ENCODE measurements at regions not wholly inside any gene's neighbourhood (a gene's known extent, or its start where the extent isn't known, plus 50 kb on each side); places are given as distances from the start of the nearest gene placed in this dataset.
A peak's percentile ranks its signal among the peaks of the same experiment; 100 is the strongest.

DNA sequence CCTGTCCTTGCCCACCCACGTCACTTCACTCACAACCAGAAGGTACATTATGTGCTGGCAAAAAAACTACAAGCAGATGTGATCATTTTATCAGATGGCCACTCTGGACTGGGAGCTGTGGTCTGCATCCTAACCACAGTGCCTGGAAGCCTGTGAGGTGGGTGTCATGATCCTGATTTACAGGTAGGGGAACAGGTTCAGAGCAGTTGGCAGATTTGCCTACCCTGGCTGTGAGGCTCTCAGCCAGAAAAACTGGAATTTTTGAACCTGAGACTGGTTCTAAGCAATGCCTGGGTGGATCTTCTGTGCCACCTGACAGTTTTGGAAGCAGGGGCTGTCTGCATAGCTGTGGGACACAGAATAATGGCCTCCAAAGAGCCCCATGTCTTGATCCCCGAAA is 150.8 kb downstream of the SYF2 start:
- ATAC-seq (no peak), DNase-seq (no peak)

DNA sequence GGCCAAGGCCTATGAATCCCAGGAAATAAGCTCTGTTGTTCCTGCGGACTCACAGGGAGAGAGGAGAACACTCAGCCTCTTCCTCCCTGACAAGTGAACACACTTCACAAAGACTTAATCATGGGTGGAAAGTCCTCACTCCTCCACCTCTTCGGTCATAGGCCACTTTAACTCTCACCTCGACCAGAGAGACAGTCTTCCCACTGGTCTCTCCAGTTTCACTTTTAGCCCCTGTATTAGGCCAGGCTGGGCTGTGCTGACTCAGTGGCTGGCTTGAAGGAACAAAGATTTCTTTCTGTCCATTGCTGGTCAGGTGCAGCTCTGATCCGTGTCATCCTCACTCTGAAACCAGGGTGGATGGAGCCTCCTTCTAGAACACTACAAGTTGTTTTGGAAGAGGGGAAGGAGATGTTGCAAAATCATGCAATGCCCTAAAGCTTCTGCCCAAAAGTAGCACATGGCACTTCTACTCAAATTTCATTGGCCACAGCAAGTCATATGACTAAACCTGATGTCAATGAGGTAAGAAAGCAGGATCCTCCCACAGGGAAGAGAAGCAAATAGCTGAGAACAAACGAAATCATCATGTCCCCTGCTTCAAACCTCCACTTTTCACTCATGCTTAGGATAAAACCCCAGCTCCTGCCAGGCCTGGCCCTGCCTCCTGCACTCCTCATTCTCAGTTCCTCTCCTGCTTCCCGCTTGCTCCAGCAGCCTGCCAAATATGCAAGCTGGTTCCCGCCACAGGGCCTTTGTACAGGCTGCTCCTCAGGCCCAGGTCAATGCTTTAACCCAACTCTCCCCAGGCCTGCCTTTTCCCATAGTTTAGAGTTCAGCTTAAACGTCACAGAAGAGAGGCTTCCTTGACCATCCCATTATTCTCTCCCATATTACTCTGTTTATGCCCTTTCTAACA is 150.5 kb upstream of the RUNX3 start:
- ATAC-seq (no peak), DNase-seq (no peak)

DNA sequence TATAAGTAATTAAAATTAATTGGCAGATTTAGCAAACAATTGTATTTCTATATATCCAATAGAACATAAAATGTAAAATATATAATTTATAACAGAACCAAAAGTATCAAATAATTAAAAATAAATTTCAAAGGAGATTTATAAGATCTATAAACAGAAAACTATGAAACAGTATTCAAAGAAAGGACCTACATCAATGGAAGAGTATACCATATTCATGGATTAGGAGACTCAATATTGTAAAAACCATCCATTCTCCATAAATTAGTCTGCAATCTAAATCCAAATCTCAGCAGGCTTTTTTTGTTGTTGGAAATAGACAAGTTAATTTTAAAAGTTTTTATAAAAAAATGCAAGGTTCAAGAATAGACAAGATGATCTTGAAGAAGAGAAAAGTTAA is 149.0 kb upstream of the RUNX3 start:
- DNase-seq (no peak), ATAC-seq (no peak)

DNA sequence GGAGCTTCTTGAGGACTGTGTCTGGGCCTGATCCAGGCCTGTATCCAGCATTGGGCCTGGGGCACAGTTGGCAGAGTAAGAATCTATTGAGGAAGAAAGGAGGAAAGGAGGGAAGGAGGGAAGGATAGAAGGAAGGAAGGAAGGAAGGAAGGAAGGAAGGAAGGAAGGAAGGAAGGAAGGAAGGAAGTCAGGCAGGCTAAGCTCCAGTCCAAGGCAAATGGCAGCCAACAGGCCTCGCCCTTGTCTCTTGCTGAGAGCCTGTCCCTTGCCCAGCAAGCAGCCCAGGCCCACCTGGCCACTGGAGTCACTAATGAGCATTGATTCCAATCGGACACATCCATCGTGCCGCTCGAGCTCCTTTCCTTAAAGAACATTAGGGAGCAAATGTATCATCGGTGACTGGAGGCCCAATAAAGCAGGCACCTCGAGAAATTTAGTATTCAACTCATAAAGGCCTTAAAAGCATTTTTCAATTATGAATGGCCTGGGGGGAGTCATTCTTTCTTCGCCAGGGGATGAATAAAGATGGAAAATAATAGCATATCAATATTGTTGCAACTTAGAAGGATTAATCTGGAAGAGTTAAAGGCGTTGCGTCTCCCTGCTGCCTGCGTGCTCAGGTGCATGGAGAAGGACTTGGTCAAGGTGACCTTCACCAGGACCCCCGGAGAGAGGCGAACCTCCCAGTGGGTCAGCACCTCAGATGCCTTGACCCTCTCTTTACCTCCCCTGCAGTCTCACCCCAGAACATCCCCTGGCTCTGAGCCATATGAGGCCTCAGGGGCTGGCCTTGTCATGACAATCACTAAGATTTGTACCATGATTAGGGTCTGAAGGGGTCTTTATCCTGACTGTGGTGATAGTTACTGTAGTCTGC is 144.5 kb upstream of the RUNX3 start:
- DNase-seq (no peak), ATAC-seq (no peak)

DNA sequence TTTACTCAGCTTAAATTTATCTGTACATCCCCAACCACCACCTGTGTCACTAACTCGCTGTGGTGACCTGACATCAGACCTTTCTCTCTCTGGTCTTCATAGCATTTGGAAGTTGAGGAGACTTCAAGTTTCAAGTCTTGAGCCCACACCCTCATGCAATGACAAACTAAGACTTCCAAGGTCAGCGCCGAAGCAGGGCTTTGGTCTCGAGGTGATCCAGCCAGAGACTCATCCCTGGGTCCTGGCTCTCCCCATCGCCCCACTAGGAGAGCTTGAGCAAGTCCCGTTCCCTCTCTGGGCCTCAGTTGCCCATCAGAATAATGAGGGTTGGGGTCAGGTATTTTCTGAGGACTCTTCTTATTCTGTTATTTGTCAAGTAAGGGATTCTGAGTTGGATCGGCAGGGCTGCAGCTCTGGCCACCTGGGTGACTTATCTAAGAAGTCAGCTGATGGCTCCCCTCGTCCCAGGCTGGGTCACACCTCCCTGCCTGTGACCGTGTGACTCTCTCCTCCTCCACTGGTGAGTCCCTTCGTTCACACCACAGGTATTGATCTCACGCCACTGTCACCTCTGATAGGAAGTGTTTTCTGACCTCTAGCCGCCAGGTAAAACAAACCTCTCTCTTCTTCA is 143.7 kb upstream of the RUNX3 start:
- DNase-seq (no peak), ATAC-seq (no peak)

DNA sequence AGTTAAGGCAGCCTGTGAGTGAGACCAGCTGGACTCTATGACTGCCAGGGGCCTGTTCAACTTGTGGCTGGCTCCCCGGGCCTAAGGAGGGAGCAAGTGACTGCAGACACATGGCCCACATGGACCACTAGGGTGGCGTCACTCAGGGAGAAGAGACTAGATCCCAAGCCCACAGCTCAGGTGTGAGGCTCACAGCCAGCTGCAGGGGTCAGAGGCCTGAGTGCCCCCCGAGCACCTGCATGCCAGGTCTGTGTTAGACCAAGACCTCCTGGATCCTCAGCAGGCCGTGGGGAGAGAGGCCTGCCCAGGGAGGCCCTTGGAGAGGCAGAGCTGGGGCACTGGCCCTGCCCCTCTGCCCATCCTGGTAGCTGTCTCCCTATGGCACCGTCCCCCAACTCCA is 142.4 kb upstream of the RUNX3 start:
- no peak for ATAC-seq
- no peak for DNase-seq

DNA sequence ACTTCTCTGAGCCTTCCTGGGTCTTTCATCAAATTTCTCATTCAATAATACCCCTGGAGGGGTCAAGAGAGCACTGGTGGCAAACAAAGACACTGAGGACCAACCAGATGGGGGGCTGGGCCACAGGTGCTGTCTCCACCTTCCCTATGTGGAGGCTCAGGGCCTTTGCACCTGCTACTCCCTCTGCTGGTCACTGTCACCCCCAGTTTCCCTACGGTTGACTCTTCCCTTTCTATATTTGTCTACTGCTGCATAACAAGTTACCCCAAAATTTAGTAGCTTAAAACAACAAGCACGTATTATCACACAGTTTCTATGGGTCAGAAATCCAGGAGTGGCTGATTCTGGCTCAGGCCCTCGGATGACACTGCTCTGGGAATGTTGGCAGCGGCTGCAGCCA is 138.8 kb upstream of the RUNX3 start:
- DNase-seq = peak; percentile 33
- ATAC-seq = no peak

DNA sequence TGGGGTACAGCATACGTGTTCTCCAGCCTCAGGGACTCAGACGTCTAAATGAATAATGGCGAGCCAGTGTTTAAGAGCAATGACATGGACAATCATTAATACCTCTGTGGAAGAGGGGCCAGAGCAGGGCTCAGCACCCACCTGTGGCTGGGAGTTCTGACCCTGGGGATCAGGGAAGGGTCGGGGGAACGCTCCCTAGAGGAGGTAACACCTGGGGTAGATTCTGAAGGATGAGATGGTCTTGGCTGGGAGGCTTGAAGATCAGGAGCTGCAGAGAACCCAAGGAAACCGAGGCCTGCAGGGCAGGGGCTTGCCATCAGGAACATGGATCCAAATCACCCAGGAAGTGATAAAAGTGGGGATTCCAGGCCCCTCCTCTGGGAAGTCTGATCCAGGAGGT is 138.2 kb upstream of the RUNX3 start:
- DNase-seq = no peak
- ATAC-seq = no peak

DNA sequence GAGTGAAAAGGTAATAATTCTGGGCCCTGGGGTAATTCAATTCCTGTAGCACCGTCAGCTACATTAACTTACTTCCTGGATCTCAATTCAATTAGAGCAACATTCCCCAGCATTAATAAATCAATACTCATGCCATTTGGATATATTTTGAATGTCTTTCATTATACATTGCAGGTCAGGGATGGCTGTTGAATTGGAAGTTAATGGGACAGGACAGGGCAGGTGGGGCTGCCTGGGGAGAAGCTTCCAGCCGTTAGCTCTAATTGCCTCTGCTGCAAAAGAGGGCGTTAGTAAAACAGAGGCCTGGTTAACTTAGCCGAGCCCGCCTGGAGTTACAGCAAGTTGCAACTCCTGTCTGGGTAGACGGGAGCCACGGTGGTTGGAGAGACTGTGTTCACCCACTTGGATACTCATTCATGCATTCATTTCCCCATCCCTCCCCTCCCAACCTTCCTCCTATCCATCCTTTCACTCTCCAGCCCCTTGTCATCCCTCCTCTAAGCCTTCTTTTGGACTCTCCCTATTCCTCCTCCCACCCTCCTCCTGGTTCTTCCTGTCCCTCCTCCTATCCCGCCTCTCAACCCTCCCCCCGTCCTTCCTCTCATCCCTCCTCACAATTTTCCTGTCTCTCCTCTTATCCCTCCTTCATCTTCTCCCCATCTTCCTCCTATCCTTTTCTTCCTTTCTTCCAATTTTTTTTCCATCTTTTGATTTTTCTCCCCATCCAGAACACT is 137.6 kb upstream of the RUNX3 start:
- ATAC-seq (no peak), DNase-seq (no peak)

DNA sequence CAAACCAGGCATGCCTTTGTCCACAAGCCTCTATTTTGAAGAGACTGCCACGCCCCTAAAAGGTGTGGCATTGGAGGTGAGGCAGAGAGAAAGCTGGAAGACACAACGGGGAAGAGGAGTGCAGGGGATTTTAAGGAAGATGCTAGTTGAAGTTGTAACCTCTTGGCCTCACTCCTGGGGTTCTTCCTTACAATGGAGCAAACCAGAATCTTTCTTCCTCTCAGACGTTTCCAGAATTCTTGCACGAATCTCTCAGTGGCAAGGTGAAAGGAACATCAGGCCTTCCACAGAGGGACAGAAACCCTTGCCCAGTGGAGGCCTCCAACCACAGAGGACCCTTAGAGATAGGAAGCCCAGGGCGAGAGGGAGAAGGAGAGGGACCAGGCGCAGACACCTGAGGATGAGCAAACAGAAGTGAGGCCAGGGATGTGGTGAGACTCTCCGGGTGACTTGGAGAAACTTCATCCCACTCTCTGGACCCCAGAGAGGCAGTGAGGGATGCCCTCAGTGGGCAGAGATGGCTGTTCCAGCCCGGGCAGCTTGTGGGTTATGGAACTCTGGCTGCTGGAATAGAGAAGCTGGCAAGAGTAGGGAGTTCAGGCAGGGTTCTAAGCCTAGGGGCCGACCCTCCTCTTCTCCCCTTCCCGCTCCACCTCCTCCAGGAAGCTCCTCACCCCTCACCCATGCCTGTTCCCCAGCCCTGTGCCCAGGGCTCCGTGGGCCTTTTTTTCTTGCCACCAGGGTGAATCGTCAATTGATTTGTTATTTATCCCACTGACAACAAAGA is 136.8 kb upstream of the RUNX3 start:
- DNase-seq = no peak
- ATAC-seq = no peak

DNA sequence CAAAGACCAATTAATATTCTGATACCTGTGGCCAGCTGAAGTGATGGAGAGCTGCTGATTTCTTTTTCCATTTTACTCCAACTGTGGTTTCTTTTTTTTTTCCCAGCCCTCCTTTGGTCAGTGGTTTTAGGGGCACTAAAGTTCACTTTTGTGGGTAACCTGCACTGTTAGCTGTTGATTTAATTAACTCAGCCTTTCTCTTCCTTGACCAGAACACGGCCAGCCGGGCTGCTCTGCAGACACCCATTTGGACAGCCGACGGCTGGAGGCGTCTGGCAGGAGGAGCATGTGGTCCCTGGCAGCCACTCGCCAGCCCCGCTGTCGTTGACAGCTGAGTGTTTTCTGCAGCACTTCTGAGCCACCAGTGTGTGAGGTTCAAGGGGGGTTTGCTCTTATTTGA is 136.2 kb upstream of the RUNX3 start:
- no peak for ATAC-seq
- DNase-seq = no peak

DNA sequence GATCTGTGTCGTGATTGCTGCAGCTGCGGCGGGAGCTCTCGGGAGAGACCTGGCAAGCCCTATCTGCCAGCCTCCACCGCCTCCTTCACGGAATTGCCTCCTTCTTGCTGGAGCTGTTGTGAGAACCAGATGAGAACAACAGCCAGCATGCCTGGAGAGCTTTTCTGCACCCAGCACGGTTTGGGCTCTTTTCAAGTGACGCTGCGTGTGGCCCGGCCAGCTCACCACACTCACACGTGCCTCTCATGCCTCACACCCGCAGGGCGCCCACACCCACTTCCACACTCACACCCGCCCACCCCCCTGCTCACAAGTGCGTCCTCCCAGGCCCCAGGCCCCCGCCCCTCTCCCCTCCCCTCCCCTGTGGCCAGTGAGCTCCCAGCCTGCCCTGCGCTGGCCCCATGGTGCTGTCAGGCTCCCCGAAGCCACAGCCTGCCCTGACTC is 135.7 kb upstream of the RUNX3 start:
- no peak for ATAC-seq
- peak; percentile 32 for DNase-seq

DNA sequence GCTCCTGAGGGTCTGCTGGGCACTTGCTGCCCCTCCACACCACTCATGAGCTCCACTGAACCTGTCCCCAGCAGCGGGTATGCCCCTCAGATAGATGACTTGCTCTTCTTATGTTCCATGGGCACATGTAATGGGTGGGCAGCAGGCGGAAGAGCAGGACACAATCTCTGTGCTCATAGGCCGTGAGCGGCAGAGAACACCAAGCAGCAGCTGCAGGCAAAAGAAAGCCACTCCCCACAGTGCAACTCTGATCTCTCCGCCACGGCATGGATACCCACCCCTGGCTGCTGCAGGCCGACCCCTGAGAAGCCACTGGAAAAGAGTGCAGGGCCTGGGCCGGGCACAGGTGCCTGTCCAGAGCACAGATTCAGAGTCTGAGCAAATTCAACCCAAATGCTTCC is 135.2 kb upstream of the RUNX3 start:
- DNase-seq = no peak
- ATAC-seq = no peak

DNA sequence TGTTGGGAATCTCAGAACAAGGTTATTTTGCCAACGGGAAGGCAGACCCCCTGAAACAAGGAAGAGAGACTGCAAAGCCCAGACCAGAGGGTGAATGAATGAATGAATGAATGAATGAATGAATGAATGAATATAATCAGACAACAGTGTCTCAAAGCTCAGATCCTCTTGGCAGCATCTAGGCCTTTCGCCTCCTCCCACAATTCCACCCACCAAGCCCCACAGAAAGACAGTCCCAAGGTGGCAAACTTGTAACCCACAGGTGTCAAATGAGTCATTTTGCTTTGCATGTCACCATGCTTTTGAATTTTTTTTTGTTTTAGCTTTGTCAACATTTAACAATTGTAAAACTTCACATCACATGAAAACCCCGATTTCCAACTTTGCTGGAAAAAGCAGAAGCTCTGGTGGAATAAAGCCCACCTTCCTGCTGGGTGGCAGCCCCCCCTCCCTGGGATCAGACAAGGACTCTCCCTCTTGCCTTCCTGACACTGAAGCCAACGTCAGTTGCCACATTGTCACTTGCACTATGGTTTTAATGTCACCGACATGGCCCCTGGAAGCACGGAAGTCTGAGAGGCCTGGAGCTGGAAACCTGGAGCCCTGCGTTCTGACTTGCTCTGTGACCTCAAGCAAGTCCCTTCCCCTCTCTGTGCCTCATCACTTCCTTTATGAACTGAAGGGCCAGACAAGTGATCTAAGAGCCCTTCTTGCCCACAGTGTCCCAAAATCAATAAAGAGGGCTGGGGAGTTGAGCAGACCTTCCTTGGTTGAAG is 134.6 kb upstream of the RUNX3 start:
- peak; percentile 68 for ATAC-seq

DNA sequence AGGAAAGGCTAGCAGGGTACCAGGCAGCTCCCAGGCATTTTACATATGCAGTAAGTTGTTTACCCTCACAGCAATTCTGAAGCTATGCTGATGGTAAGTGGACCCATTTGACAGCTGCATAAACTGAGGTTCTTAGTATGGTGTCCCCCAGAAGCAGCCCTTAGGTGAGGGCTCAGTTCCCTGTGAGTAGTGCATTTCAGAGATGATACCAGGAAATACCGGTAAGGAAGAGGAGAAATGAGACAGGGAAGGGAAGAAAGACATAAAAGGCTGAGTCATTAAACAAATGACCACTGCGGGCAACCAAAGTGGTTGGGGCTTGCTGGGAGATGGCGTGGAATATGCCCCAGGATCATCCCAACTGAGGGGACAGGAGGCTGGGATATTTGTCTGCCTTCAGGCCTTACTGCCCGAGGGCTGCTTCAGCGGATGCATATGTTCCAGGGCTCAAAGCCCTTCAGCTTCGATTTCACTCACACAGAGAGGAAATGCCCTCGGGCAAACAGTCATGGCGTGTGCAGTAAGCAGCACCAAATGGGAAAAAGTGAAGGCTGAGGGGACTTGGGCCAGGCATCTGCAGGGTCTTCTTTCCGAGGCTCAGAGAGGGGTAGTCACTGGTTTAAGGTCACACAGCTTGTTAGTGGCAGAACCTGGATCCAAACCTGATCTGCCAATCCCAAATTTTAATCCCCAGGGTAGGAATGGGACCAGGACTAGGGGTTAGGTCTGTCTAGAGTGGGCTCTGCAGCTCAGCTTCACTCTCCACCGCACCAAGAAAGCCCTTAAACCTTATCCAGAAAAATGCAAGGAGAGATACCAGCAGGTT is 133.7 kb upstream of the RUNX3 start:
- ATAC-seq (no peak), DNase-seq (no peak)

More for the DNA sequence above, 134.6 kb upstream of the RUNX3 start:
- DNase-seq = peak; percentile 41

DNA sequence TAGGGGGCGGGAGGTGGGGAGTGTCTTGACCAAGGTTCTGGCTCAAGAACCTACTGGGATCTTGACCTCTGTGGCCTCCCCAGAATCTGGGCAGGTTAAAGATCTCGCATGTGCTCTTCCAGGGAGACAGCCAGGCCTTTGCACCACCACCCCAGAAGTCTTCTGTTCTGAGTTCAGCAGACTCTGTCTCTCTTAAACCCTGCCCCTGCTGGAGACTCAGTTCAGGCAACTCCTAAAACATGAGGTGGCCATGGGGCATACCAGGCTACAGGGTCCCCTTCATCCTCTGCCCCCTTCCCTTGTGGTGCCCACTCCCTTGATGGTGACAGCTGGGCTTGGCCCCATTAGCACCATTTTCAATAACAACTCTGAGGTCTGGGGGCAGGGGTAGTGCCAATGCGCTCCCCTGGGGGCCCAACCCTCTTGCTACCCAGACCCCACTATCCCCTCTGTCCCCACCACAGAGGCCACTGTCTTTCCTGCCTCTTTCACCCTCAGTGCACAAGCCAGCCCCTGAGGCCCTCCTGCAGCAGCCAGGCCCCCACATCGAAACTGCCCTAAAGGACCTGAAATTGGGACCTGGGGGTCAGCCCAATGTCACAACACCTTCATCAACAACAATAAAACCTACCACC is 132.7 kb upstream of the RUNX3 start:
- ATAC-seq (no peak), DNase-seq (no peak)

DNA sequence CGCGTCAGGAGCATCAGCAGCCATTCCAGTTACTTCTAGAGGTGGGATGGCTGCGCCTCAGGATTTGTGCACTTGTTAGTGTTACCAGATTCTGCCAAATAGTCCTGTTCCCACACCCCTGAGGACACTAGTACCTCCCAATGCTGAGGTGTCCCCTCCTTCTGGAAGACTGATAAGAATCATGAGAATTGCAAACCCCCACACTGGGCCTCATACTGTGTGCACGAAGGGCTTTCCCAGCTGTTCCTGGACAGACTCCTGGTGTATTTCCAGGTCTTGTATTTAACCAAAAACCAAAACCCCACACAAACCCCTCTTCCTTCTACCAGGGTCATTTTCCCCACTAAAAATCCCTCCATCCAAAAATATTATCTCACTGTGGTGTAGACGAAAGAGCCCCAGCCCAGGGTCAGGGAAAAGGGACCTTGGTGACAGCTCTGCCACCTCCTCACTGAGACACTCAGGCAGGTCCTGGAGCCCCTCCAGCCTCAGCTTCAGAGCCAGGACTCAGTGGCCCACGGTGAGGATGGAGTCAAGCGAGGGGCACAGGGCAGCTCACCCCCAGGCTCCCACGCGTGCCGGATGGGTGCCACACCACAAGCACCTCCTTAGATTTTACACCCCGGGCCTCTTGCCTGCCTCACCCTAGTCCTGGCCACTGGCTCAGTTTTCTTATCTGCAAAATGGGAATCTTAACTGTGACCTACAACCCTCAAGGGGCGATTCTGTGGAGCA is 131.4 kb upstream of the RUNX3 start:
- DNase-seq (no peak), ATAC-seq (no peak)

DNA sequence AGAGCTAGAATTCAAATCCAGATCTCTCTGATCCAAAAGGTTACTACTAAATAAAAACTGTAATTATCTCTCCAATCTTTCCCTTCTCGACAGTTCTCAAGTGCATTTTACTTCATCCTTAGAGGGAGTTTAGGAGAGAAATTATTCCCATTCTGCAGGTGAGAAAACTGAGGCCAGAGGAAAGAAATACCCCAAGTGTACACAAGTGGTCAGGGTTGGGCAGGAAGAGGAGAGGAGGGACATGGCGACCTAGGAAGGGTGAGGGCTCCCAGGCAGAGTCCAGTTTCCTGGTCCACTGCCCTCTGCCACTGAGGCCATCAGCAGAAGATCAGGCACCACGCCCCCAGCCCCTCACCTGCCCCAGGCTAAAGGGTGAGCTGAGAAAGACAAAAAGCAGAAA is 127.1 kb upstream of the RUNX3 start:
- DNase-seq = no peak
- no peak for ATAC-seq
